IMR-90 (cell line): ENCODE measurements at regions not wholly inside any gene's neighbourhood (a gene's known extent, or its start where the extent isn't known, plus 50 kb on each side); places are given as distances from the start of the nearest gene placed in this dataset.
A peak's percentile ranks its signal among the peaks of the same experiment; 100 is the strongest.

Experiments
- ATAC-seq: fragments of 200-7000 bp; cut with Tn5 transposase; 2 replicates; pipeline ENCODE4 v1.9.1; 2020; ENCODE audit warnings: low read depth, mild to moderate bottlenecking, moderate library complexity
- BruUV-seq: library from RNA; stranded (reverse); fragments of 400-500 nt; replicated peaks from 2 replicates; lab custom pipeline; 2021; lab: Mats Ljungman, UMichigan
- CTCF ChIA-PET: fragments of 300-600 bp; formaldehyde crosslinking; extraction: SDS; loops from one replicate; lab custom pipeline; 2021; ENCODE audit warnings: antibody characterized with exemption; lab: Yijun Ruan, JAX
- POLR2A ChIA-PET: fragments of 300-600 bp; sonication (Branson Sonifier 250); formaldehyde crosslinking; loops from one replicate; lab custom pipeline; 2022; ENCODE audit warnings: antibody characterized with exemption; ENCODE audit not compliant: unreplicated experiment; lab: Charles Lee
- DNase-seq: peaks from one replicate; pipeline ENCODE4 v3.0.0; 2013
- H2AFZ ChIP-seq: replicated peaks from 2 replicates; pipeline ENCODE3; 2013; ENCODE audit warnings: low read length, mild to moderate bottlenecking; ENCODE audit not compliant: poor library complexity
- H2AK5ac ChIP-seq: 2 replicates; pipeline ENCODE4 v1.6.1; 2013; ENCODE audit warnings: low read depth, low read length, inconsistent platforms
- H2AK9ac ChIP-seq: replicated peaks from 2 replicates; pipeline ENCODE3; 2013; ENCODE audit warnings: mild to moderate bottlenecking, low read depth, low read length, moderate library complexity; ENCODE audit not compliant: poor library complexity
- H2BK120ac ChIP-seq: 2 replicates; pipeline ENCODE4 v1.6.1; 2013; ENCODE audit warnings: low read depth, low read length, inconsistent platforms
- H2BK15ac ChIP-seq: 3 replicates; pipeline ENCODE4 v1.6.1; 2013; ENCODE audit warnings: low read depth, low read length, inconsistent platforms
- H2BK20ac ChIP-seq: 2 replicates; pipeline ENCODE4 v1.6.1; 2013; ENCODE audit warnings: low read depth, mild to moderate bottlenecking, inconsistent platforms, low read length, moderate library complexity
- H2BK5ac ChIP-seq: 2 replicates; pipeline ENCODE4 v1.6.1; 2013; ENCODE audit warnings: mild to moderate bottlenecking, low read depth, low read length, inconsistent platforms; ENCODE audit not compliant: poor library complexity, severe bottlenecking
- H3K14ac ChIP-seq: replicated peaks from 2 replicates; pipeline ENCODE4 v1.6.1; 2013; ENCODE audit warnings: low read depth, low read length, inconsistent platforms
- H3K18ac ChIP-seq: 2 replicates; pipeline ENCODE4 v1.6.1; 2013; ENCODE audit warnings: low read depth, low read length, control low read depth
- H3K23ac ChIP-seq: 2 replicates; pipeline ENCODE4 v1.6.1; 2013; ENCODE audit warnings: low read depth, low read length, inconsistent platforms
- H3K27ac ChIP-seq: 2 replicates; pipeline ENCODE4 v1.5.1; 2013; ENCODE audit warnings: mild to moderate bottlenecking, control low read depth, low read length; ENCODE audit not compliant: insufficient read depth
- H3K27me3 ChIP-seq: 2 replicates; pipeline ENCODE4 v1.6.1; 2013; ENCODE audit warnings: low read length; ENCODE audit not compliant: control insufficient read depth, insufficient read depth
- H3K36me3 ChIP-seq: 2 replicates; pipeline ENCODE4 v1.6.1; 2013; ENCODE audit warnings: low read length, mixed read lengths; ENCODE audit not compliant: control insufficient read depth, insufficient read depth
- H3K4ac ChIP-seq: 2 replicates; pipeline ENCODE4 v1.6.1; 2013; ENCODE audit warnings: low read depth, low read length, inconsistent platforms
- H3K4me1 ChIP-seq: 2 replicates; pipeline ENCODE4 v1.6.1; 2013; ENCODE audit warnings: low read length, mixed read lengths; ENCODE audit not compliant: control insufficient read depth, insufficient read depth
- H3K4me2 ChIP-seq: 2 replicates; pipeline ENCODE4 v1.6.1; 2013; ENCODE audit warnings: low read depth, mild to moderate bottlenecking, control low read depth, low read length, moderate library complexity
- H3K4me3 ChIP-seq: 2 replicates; pipeline ENCODE4 v1.5.1; 2013; ENCODE audit warnings: low read depth, mild to moderate bottlenecking, control low read depth, low read length, moderate library complexity; ENCODE audit not compliant: insufficient read depth
- H3K56ac ChIP-seq: 2 replicates; pipeline ENCODE4 v1.6.1; 2013; ENCODE audit warnings: low read length, inconsistent platforms; ENCODE audit not compliant: insufficient read depth; ENCODE audit errors: extremely low read depth
- H3K79me1 ChIP-seq, 2 experiments: 2 replicates each; pipeline ENCODE4 v1.6.1; 2013; ENCODE audit warnings: low read length in 2 of 2, inconsistent platforms in 1 of 2, low read depth in 1 of 2
- H3K9ac ChIP-seq: 2 replicates; pipeline ENCODE4 v1.6.1; 2013; ENCODE audit warnings: low read depth, low read length, control low read depth
- H3K9me1 ChIP-seq: 2 replicates; pipeline ENCODE4 v1.6.1; 2013; ENCODE audit warnings: low read length, inconsistent platforms; ENCODE audit not compliant: insufficient read depth
- H3K9me3 ChIP-seq: 2 replicates; pipeline ENCODE4 v1.6.1; 2013; ENCODE audit warnings: low read length; ENCODE audit not compliant: control insufficient read depth, insufficient read depth
- H4K20me1 ChIP-seq: 2 replicates; pipeline ENCODE4 v1.6.1; 2013; ENCODE audit warnings: low read length, inconsistent platforms; ENCODE audit not compliant: insufficient read depth
- H4K5ac ChIP-seq: 2 replicates; pipeline ENCODE4 v1.6.1; 2013; ENCODE audit warnings: mild to moderate bottlenecking, low read depth, low read length, control low read depth
- H4K8ac ChIP-seq, 2 experiments: 2 replicates each; pipeline ENCODE4 v1.6.1; 2013; ENCODE audit warnings: low read depth in 2 of 2, low read length in 2 of 2, control low read depth in 1 of 2, inconsistent platforms in 1 of 2
- H4K91ac ChIP-seq: 2 replicates; pipeline ENCODE4 v1.6.1; 2013; ENCODE audit warnings: low read depth, low read length, inconsistent platforms; ENCODE audit not compliant: insufficient read depth
- BHLHE40 ChIP-seq: fragments of 150-350 bp; IDR thresholded peaks from 2 replicates; pipeline ENCODE4 v1.6.1; 2016; ENCODE audit warnings: mild to moderate bottlenecking, low read depth, low read length
- CEBPB ChIP-seq: IDR thresholded peaks from 2 replicates; pipeline ENCODE4 v1.6.1; 2012; ENCODE audit warnings: low read depth, low read length, improper control_type of control experiment
- CTCF ChIP-seq: conservative IDR thresholded peaks from 2 replicates; pipeline ENCODE4 v1.5.1; 2012; ENCODE audit warnings: mild to moderate bottlenecking, low read depth, low read length, improper control_type of control experiment
- ELK1 ChIP-seq: fragments of 150-350 bp; IDR thresholded peaks from 2 replicates; pipeline ENCODE4 v1.6.1; 2016; ENCODE audit warnings: low read depth, mild to moderate bottlenecking, low read length, moderate library complexity, borderline replicate concordance
- FOS ChIP-seq: fragments of 150-350 bp; IDR thresholded peaks from 2 replicates; pipeline ENCODE4 v1.6.1; 2016; ENCODE audit warnings: low read depth, low read length
- MAFK ChIP-seq: IDR thresholded peaks from 2 replicates; pipeline ENCODE4 v1.6.1; 2012; ENCODE audit warnings: low read depth, low read length, improper control_type of control experiment
- MXI1 ChIP-seq: IDR thresholded peaks from 2 replicates; pipeline ENCODE4 v1.6.1; 2012; ENCODE audit warnings: low read depth, mild to moderate bottlenecking, low read length, moderate library complexity, borderline replicate concordance
- NFE2L2 ChIP-seq: fragments of 150-350 bp; IDR thresholded peaks from 2 replicates; pipeline ENCODE4 v1.6.1; 2016; ENCODE audit warnings: low read depth, mild to moderate bottlenecking, low read length
- POLR2A ChIP-seq: IDR thresholded peaks from 2 replicates; pipeline ENCODE4 v1.6.1; 2012; ENCODE audit warnings: mild to moderate bottlenecking, low read depth, low read length
- RAD21 ChIP-seq: IDR thresholded peaks from 2 replicates; pipeline ENCODE4 v1.6.1; 2012; ENCODE audit warnings: low read length, improper control_type of control experiment
- RCOR1 ChIP-seq: IDR thresholded peaks from 2 replicates; pipeline ENCODE4 v1.6.1; 2012; ENCODE audit warnings: mild to moderate bottlenecking, low read length, improper control_type of control experiment; ENCODE audit not compliant: insufficient replicate concordance
- RFX5 ChIP-seq: IDR thresholded peaks from 2 replicates; pipeline ENCODE4 v1.8.0; 2012; ENCODE audit warnings: low read depth, mild to moderate bottlenecking, low read length, moderate library complexity
- SMC3 ChIP-seq: fragments of 150-350 bp; IDR thresholded peaks from 2 replicates; pipeline ENCODE4 v1.6.1; 2016; ENCODE audit warnings: low read depth, mild to moderate bottlenecking, antibody characterized with exemption, low read length, moderate library complexity
- USF2 ChIP-seq: fragments of 150-350 bp; IDR thresholded peaks from 2 replicates; pipeline ENCODE4 v1.6.1; 2017; ENCODE audit warnings: mild to moderate bottlenecking, antibody characterized with exemption, low read length, low read depth
- dilution Hi-C: fragments of 300-500 bp; cut with HindIII; formaldehyde crosslinking; loops from one replicate; pipeline ENCODE4 v1.14.3; 2018; ENCODE audit warnings: low sequenced_read_pairs; ENCODE audit not compliant: unreplicated experiment
- in situ Hi-C: fragments of 300-500 bp; cut with MboI; formaldehyde crosslinking; loops from 3 replicates; pipeline ENCODE4 v1.14.3; 2019; ENCODE audit warnings: low sequenced_read_pairs, inconsistent platforms, mixed read lengths
- intact Hi-C: fragments of 100-400 bp; cut with micrococcal nuclease; formaldehyde crosslinking; loops from 2 replicates; pipeline ENCODE4 v1.10.0; 2022

- Histone ChIP-seq H2BK5ac (no peak overlapping the region), H3K56ac (no peak overlapping the region), H2AK5ac (no peak overlapping the region), H3K4ac (no peak overlapping the region), H3K18ac (no peak overlapping the region), H3K14ac (no peak overlapping the region), H4K20me1 (no peaks in the 10 kb centered on the region), H4K5ac (no peak overlapping the region), H2BK20ac (no peak overlapping the region), H3K27ac (no peak overlapping the region), H3K23ac (no peak overlapping the region), H2AFZ (no peak overlapping the region), H3K4me3 (no peak overlapping the region), H3K36me3 (no peaks in the 10 kb centered on the region), H2AK9ac (no peak overlapping the region), H4K8ac (no peak overlapping the region), H3K79me1 (no peaks in the 10 kb centered on the region), H3K9me1 (no peaks in the 10 kb centered on the region), H2BK15ac (no peak overlapping the region), H3K4me2 (no peak overlapping the region), H3K4me1 (no peaks in the 10 kb centered on the region), H3K27me3 (no peaks in the 10 kb centered on the region), H2BK120ac (no peak overlapping the region), H3K9me3 (no peaks in the 10 kb centered on the region), H3K9ac (no peak overlapping the region), H4K91ac (no peak overlapping the region)
- in situ Hi-C loops (no loop called here), intact Hi-C loops (no loop called here), dilution Hi-C loops (no loop called here)
- no TSS peak for BruUV-seq
- CTCF ChIA-PET, result no interaction called here
- POLR2A ChIA-PET, result no interaction called here
- peak; percentile 27 for DNase-seq
- ATAC-seq, result no peak
- TF ChIP-seq RCOR1 (no peak), USF2 (no peak), POLR2A (no peak), RFX5 (no peak), ELK1 (no peak), SMC3 (no peak), MXI1 (no peak), RAD21 (no peak), CEBPB (no peak), CTCF (no peak), BHLHE40 (no peak), MAFK (no peak), FOS (no peak), NFE2L2 (no peak)
Measured at GRCh38 chr2:122100756-122101155, 345.3 kb downstream of the TSN start.
